Kidney (tissue), 13 donors: ENCODE measurements at regions not wholly inside any gene's neighbourhood (a gene's known extent, or its start where the extent isn't known, plus 50 kb on each side); places are given as distances from the start of the nearest gene placed in this dataset.

Experiments
- DNase-seq, 5 donors: peaks; one replicate each; pipeline ENCODE4 v3.0.0-alpha.2; 2013 to 2020
- FAIRE-seq: peaks from 2 replicates; lab custom pipeline; 2012; peaks lifted over from hg19 to GRCh38; lab: Jason Lieb, UNC
- H3K27ac ChIP-seq, 2 donors: one replicate each; pipeline ENCODE4 v1.7.0; 2013; ENCODE audit warnings: low read depth in 2 of 2, low read length in 2 of 2, inconsistent platforms in 1 of 2
- H3K27me3 ChIP-seq: one replicate; pipeline ENCODE4 v1.7.1; 2013; ENCODE audit warnings: low read length, inconsistent platforms; ENCODE audit not compliant: control insufficient read depth, insufficient read depth
- H3K36me3 ChIP-seq, 3 donors: one replicate each; pipeline versions ENCODE4 v1.7.0 to v1.7.1; 2013; ENCODE audit warnings: low read length in 3 of 3, control low read depth in 1 of 3, inconsistent platforms in 1 of 3; ENCODE audit not compliant: insufficient read depth in 3 of 3, control insufficient read depth in 2 of 3
- H3K4me1 ChIP-seq, 3 donors: one replicate each; pipeline versions ENCODE4 v1.7.0 to v1.7.1; 2013; ENCODE audit warnings: low read length in 3 of 3, inconsistent platforms in 1 of 3, low read depth in 1 of 3; ENCODE audit not compliant: control insufficient read depth in 2 of 3, insufficient read depth in 2 of 3
- H3K4me3 ChIP-seq, 3 donors: one replicate each; pipeline versions ENCODE4 v1.7.0 to v1.8.1; 2013; ENCODE audit warnings: low read length in 3 of 3, control low read depth in 1 of 3, inconsistent platforms in 1 of 3
- H3K9ac ChIP-seq, 3 donors: one replicate each; pipeline versions ENCODE4 v1.7.0 to v1.7.1; 2013; ENCODE audit warnings: low read length in 3 of 3, control low read depth in 1 of 3, inconsistent platforms in 1 of 3
- H3K9me3 ChIP-seq, 3 donors: one replicate each; pipeline versions ENCODE4 v1.7.0 to v1.7.1; 2013; ENCODE audit warnings: low read length in 3 of 3, control low read depth in 1 of 3, inconsistent platforms in 1 of 3; ENCODE audit not compliant: control insufficient read depth in 2 of 3, insufficient read depth in 1 of 3
- intact Hi-C: fragments of 100-400 bp; cut with DNase I; formaldehyde crosslinking; loops from one replicate; pipeline ENCODE4 v1.11.1; 2022
- TF ChIP-seq, protein P1 (sequence below): IDR thresholded peaks from 3 replicates; pipeline ENCODE4 v1.5.1; 2012; ENCODE audit warnings: mild to moderate bottlenecking, moderate library complexity, borderline replicate concordance; ENCODE audit not compliant: insufficient read depth; ENCODE audit errors: extremely low read depth
- donor health status: control.
- donor health status: control.
- donor health status: control.
- donor health status: control.
- donor health status: control.
- donor health status: DM: yes; HTN: yes; CAD: no.
- donor health status: Normal renal cell carcinoma (clear cell type).

GRCh38 chr10:35949811-35950211 is 307.7 kb upstream of the FZD8 start:
- Histone ChIP-seq H3K9me3 (no peaks in the 10 kb centered on the region), H3K9ac (no peak overlapping the region), H3K27ac (no peak overlapping the region), H3K4me1 (no peaks in the 10 kb centered on the region), H3K4me3 (no peak overlapping the region), H3K27me3 (no peaks in the 10 kb centered on the region), H3K36me3 (no peaks in the 10 kb centered on the region)
- intact Hi-C loops: no loop called here
- TF ChIP-seq, protein P1, sequence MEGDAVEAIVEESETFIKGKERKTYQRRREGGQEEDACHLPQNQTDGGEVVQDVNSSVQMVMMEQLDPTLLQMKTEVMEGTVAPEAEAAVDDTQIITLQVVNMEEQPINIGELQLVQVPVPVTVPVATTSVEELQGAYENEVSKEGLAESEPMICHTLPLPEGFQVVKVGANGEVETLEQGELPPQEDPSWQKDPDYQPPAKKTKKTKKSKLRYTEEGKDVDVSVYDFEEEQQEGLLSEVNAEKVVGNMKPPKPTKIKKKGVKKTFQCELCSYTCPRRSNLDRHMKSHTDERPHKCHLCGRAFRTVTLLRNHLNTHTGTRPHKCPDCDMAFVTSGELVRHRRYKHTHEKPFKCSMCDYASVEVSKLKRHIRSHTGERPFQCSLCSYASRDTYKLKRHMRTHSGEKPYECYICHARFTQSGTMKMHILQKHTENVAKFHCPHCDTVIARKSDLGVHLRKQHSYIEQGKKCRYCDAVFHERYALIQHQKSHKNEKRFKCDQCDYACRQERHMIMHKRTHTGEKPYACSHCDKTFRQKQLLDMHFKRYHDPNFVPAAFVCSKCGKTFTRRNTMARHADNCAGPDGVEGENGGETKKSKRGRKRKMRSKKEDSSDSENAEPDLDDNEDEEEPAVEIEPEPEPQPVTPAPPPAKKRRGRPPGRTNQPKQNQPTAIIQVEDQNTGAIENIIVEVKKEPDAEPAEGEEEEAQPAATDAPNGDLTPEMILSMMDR: no peak
- no peak for DNase-seq
- no peak for FAIRE-seq

DNA sequence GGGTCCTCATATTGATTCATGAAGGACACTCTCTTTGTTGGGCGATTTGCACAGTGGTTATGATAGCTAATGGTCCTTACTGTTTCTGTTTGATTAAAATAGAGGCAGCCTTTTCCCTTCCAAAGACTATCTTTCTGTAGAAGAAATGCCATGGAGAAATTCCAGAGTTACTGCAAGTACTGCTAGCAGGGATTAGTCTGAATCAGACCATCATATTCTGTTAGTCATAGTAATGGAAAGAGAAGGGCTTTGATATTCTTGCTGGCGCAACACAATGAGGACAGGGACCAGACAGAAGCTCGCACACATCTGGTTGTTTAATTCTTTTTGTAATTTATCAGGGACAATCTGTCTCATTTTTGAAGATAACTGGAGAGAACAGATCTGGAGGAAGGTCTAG is 304.5 kb upstream of the FZD8 start:
- Histone ChIP-seq H3K27ac (no peak overlapping the region), H3K4me3 (no peak overlapping the region), H3K9me3 (no peaks in the 10 kb centered on the region), H3K27me3 (no peaks in the 10 kb centered on the region), H3K4me1 (no peaks in the 10 kb centered on the region), H3K36me3 (no peaks in the 10 kb centered on the region), H3K9ac (no peak overlapping the region)
- intact Hi-C loops: no loop called here
- no peak for FAIRE-seq
- no peak for DNase-seq
- TF ChIP-seq, protein P1: no peak

DNA sequence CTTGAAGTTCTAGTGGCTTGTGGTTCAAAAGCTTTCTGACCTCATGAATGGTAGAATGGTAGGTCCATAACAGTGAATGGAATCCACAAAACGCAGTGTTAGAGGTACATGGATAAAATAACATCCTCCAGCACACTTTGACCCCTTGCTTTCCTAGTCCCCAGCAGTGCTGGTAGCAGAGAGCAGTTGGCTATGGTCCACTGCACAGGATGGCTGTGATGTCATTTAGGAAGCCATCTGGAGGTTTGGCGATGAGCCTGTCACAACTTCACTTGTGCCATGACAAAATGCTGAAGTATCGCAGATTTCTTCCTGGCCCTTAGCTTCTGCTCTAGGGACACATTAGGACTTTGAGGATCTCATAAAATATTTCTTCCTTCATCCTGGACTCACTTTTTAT is 300.0 kb upstream of the FZD8 start:
- intact Hi-C loops: no loop called here
- TF ChIP-seq, protein P1: no peak
- DNase-seq: peak in 1 of 5 donors; percentile 14
- no peaks in the 10 kb centered on the region for H3K27me3 ChIP-seq
- H3K4me3 ChIP-seq: no peak overlapping the region
- no peak overlapping the region for H3K27ac ChIP-seq
- no peaks in the 10 kb centered on the region for H3K9me3 ChIP-seq
- H3K9ac ChIP-seq: no peak overlapping the region
- FAIRE-seq: no peak
- no peaks in the 10 kb centered on the region for H3K4me1 ChIP-seq
- no peaks in the 10 kb centered on the region for H3K36me3 ChIP-seq
